ENCODE measurements at regions not wholly inside any gene's neighbourhood (a gene's known extent, or its start where the extent isn't known, plus 50 kb on each side); places are given as distances from the start of the nearest gene placed in this dataset.

DNA sequence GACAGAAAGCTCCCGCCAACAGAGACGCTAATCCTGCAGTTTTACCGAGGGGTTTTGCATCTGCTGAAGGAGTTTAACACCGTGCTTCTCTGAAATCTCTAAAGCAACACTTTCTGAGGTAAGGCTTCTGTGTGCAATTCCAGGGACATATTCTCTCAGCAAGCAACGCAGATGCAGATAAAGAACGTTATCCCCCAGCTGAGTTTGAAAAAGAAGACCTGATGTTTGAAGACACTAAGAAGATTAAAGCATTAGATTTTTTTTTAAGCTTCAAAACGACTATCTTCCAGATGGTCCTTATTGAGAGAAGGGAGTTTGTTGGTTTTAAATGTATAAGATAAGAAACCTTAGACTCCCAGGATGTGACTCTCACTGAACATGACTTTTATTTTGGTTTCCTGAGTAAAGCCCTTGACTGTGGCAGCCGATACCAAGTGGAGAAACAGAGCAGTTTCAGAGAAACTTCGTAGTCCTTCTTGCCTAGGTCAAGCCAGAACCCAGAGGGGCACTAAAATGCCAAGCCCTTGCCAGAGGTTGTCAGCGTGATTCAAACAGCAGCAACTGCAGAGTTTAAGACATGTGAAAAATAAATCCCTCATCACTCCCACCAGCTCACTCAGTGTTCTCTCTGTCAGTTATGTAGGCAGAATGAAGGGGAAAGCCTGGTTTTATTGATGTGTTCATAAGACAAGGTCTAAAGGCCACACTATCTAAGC, 353.3 kb upstream of the CNR1 start:
- TF ChIP-seq, protein P1, sequence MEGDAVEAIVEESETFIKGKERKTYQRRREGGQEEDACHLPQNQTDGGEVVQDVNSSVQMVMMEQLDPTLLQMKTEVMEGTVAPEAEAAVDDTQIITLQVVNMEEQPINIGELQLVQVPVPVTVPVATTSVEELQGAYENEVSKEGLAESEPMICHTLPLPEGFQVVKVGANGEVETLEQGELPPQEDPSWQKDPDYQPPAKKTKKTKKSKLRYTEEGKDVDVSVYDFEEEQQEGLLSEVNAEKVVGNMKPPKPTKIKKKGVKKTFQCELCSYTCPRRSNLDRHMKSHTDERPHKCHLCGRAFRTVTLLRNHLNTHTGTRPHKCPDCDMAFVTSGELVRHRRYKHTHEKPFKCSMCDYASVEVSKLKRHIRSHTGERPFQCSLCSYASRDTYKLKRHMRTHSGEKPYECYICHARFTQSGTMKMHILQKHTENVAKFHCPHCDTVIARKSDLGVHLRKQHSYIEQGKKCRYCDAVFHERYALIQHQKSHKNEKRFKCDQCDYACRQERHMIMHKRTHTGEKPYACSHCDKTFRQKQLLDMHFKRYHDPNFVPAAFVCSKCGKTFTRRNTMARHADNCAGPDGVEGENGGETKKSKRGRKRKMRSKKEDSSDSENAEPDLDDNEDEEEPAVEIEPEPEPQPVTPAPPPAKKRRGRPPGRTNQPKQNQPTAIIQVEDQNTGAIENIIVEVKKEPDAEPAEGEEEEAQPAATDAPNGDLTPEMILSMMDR (IDR thresholded peaks at IDR 0.05), result no peak
- TF ChIP-seq POLR2A (IDR thresholded peaks at IDR 0.05), result no peak
